PC-3 (cell line): ENCODE measurements at regions not wholly inside any gene's neighbourhood (a gene's known extent, or its start where the extent isn't known, plus 50 kb on each side); places are given as distances from the start of the nearest gene placed in this dataset.

ENCODE experiments used
- EZH2phosphoT487 ChIP-seq: fragments of 300-600 bp; sonication (generic); IDR thresholded peaks from 2 replicates; pipeline ENCODE4 v1.6.1; 2018; ENCODE audit warnings: mild to moderate bottlenecking, antibody characterized with exemption, low read length, borderline replicate concordance
- TF ChIP-seq, protein P1 (sequence below): fragments of 300-600 bp; sonication (generic); conservative IDR thresholded peaks from 2 replicates; pipeline ENCODE4 v1.5.1; 2017; ENCODE audit warnings: antibody characterized with exemption, low read depth, mild to moderate bottlenecking, low read length

DNA sequence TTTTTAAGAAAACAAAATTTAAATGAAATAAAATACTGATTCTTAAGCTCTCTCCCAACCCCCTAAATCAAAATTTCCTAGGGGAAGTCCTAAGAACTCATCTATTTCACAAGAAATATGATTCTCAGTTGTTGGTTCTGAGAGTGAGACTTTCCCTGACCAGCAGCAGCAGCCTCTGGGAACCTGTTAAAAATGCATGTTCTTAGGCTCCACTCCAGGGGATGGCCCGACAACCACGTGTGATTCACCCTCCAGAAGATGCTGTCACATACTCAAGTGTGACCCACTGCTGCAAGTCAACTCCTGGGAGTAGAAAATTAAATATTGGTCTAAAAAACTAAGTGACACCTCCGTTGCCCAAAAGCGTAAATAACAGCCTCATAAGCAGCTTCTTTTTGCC lies 343.2 kb upstream of the NR2F2 start:
- no peak for TF ChIP-seq EZH2phosphoT487
- TF ChIP-seq, protein P1, sequence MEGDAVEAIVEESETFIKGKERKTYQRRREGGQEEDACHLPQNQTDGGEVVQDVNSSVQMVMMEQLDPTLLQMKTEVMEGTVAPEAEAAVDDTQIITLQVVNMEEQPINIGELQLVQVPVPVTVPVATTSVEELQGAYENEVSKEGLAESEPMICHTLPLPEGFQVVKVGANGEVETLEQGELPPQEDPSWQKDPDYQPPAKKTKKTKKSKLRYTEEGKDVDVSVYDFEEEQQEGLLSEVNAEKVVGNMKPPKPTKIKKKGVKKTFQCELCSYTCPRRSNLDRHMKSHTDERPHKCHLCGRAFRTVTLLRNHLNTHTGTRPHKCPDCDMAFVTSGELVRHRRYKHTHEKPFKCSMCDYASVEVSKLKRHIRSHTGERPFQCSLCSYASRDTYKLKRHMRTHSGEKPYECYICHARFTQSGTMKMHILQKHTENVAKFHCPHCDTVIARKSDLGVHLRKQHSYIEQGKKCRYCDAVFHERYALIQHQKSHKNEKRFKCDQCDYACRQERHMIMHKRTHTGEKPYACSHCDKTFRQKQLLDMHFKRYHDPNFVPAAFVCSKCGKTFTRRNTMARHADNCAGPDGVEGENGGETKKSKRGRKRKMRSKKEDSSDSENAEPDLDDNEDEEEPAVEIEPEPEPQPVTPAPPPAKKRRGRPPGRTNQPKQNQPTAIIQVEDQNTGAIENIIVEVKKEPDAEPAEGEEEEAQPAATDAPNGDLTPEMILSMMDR = no peak
